ENCODE measurements at regions not wholly inside any gene's neighbourhood (a gene's known extent, or its start where the extent isn't known, plus 50 kb on each side); places are given as distances from the start of the nearest gene placed in this dataset.
"Not testable (repeated sequence)": the region's sequence is repeated elsewhere in the genome, so short reads cannot be mapped to it uniquely, and the experiment has no call there.

DNA sequence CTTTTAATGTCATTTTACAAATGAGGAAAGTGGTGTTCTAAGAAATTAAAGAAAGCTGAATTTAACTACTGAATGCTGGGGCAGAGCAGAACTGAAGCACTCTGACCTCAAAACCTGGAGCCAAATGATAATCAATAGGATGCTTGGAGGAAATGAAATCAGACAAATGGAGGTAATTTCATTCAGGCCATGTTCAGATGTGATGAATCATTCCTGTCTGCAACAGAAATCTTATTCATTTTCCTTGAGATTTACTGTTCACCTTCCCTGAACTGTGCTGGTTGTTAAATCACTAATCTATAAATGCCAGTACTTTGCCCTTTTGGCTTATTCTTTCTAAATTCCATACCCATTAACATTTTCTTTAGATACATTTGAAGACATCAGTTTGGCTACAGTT, 85.6 kb upstream of the SNX7 start:
- no peak for DNase-seq (ENCODE audit: low spot score)

DNA sequence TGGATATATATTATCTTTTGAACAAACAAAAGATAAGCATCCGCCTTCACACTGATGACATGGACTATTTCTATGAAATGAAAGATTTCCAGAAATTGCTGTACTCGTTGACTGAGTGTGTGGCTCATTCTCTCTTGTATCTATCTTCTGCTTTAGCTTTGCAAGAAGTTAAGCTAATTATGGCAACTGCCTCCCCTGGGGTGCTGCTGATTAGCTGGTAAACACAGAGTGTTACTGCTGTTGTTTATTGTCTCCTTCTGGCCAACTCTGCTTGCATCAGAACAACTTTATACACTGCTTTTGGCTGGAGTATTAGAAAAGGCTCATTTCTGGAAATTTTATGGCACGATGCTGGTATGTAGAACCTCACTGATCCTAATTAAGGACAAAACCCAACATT, 95.6 kb upstream of the SNX7 start:
- DNase-seq (ENCODE audit: low spot score): no peak

DNA sequence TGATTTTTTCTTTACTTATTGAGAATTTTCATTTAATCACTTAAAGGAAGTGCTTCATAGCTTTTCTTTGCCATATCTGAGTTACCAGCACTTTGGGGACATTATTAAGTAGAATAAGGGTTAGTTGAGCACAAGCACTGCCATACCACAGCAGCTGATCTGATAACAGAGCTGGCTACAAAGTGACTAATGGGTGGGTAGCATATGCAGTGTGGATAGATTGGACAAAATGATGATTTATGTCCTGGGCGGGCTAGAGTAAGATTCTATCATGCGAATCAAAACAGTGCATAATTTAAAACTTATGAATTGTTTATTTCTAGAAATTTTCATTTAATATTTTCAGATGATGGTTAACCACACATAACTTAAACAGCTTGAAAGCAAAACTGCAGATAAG, 102.2 kb upstream of the SNX7 start:
- no peak for DNase-seq (ENCODE audit: low spot score)

DNA sequence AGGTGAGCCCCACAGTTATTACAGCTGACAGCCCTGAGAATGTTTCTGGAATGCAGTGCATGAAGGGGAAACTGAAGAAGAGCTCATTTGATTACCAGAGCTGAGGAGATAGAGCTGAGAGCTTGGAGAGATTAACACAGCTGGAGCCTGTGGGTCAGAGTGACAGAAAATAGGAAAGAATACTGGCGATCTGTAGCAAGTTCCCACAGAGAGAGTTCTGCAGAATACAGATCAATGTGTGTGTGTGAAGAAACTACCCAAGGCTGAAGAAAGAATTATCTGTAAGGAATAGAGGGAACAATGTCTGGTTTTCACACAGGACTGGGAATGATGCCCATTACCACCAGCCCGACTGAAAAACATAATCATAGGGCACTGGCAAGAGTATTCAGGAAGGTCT, 103.6 kb upstream of the SNX7 start:
- DNase-seq (ENCODE audit: low spot score): no peak

DNA sequence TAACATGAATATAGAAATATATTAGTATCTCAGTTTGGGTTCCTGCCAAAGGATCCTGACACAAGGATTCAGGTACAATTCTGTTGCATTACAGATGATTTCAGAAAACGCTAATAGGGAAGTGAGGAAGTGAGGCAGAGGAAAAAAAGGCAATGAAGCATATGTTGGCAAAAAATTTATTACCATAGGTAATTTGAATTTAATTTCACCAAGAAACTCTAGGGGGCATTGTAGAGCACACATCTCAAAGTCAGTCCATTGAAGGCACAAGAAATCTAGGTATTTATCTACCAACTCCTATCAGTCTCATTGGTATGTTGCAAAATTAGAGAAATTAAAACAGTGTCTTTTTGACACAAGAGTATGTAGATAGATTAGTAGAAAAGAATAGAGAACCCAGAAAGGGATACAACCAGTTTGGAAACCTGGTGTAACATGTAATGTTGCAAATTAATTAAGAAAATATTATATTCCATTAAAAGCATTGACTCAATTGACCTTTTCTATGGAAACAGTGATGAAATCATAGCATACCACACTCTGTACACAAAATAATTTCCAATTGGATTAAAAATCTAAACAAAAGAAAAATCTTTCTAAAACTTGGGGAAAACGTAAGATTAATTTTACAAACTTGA, 104.9 kb upstream of the SNX7 start:
- no peak for DNase-seq (ENCODE audit: low spot score)

DNA sequence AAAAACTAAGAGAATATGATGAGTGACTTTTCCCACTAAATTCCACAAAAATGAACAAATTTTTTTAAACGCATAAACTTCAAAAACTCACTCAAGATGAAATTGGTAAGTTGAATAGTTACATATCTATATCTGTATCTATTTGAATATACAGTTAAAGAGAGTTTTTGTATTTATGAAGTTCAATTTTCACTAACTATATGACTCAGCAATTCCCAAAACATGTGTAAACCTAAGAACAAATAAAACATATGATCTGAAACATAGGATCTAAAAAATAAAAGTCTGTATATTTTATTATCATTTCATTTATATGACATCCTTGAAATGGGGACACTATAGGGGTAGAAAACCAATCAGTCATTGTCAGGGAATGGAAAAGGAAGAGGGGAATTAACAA, 105.7 kb upstream of the SNX7 start:
- DNase-seq (ENCODE audit: low spot score): no peak

DNA sequence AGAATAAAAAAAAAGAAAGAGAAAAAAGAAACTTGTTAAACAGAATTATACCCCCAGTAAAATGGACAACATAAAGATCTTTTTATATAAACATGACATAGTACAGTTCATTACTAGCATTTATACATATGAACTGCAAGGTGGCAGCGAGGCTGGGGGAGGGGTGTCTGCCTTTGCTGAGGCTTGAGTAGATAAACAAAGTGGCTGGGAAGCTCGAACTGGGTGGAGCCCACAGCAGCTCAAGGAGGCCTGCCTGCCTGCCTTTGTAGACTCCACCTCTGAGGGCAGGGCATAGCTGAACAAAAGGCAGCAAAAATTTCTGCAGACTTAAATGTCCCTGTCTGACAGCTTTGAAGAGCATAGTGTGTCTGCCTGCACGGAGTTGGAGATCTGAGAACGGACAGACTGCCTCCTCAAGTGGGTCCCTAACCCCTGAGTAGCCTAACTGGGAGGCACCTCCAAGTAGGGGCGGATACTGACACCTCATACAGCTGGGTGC, 108.9 kb upstream of the SNX7 start:
- DNase-seq (ENCODE audit: low spot score): not testable (repeated sequence)

DNA sequence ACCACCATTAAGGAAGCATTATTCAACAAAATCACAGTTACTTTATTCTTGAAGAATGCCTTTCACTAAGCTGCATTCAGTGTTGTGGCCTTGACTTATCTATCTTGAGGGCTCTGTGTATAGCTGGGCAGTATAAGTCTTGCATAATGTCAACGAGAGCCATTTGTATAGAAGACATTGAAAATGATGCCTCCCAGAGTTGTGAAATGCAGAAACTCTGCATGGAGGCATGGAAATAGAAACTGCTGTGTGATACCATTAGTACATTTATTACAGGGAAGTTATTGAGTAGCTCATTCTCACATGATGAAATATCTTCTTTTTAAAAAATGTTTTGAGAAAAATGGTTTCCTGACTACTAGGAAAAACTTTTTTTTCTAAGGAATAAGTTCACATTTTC, 111.4 kb upstream of the SNX7 start:
- no peak for DNase-seq (ENCODE audit: low spot score)

DNA sequence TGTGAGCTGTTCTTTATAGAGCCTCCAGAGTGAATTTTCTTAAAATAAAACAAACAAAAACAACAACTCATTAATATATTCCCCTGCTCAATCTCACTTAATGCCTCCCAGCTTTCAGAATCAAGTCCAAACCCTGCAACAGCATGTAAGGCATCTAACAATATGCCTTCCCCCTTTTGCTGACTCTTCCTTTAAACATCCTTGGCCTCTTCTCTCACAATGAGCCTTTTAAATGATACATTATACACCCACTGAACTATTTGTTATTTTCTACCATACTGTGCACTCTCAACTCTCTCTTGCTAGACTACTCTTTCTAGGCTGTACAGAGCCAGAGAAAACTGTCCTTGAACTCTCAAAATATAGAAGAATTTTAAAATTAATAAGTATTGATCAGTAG, 115.2 kb upstream of the SNX7 start:
- DNase-seq (ENCODE audit: low spot score): no peak

DNA sequence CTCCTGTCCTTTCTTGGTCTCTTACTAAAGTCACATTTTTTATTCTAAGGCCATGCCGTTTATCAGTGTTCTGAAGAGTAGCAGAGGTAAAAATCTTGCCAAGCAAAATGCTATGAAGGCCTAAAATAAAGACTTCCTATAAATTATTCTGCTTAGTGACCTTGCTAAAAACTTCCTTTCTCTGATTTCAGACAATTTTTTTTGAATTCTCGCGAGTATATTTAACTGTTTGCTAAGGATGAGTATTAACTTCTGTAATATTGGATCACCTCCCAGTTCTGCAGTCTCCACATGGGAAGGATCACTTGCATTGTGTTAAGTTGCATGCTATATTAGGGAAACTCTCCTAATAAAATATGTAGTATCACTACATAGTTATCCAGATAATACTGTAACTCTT, 123.4 kb upstream of the SNX7 start:
- no peak for DNase-seq (ENCODE audit: low spot score)

DNA sequence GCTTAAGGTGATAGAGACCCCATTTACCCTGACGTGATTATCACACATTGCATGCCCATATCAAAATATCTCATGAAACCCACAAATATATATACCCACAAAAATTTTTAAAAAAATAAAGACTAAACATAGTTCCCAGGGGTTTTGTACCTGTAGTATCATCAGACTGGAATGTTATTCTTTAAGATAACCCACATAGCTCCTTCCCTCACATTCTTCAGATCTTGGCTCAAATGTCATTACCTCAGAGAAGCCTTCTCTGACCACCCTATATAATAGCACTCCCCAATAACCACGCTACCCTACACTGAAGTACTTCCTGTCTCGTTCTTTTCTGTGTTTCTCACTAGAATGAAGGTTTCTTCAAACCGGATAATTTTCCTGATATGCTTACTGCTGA, 138.3 kb upstream of the SNX7 start:
- DNase-seq (ENCODE audit: low spot score): no peak

DNA sequence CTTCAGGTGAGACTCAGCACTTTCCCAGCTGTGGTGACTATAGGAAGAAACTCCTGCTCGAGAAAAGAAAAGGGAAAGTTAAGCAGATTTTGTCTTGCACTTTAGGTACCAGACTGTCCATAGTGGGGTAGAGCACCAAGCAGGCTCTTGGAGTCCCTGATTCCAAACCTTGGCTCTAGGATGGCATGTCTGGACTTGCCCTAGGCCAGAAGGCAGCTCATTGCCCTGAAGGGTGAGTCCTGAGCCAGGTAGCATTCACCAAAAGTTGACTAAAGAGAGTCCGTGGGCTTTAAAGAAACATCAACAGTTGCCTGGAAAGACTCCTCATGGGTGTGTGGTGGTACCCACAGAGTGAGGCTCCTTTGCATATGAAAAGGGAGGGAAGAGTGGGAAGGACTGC, 145.2 kb upstream of the SNX7 start:
- no peak for DNase-seq (ENCODE audit: low spot score)

DNA sequence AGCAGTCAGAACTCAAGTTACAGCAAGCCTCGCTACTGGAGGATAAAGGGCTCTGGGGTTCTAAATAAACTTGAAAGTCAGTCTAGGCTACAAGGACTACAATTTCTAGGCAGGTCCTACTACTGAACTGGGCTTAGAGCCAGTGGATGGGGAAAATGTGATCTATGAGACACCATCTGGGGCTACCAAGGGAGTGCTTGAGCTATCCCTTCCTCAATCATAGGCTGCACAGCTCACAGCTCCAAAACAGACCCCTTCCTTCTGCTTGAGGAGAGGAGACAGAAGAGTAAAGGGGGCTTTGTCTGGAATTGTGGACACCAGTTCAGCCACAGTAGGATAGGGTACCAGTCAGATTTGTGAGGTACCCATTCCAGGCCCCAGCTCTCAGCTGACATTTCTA, 145.8 kb upstream of the SNX7 start:
- DNase-seq (ENCODE audit: low spot score): no peak

DNA sequence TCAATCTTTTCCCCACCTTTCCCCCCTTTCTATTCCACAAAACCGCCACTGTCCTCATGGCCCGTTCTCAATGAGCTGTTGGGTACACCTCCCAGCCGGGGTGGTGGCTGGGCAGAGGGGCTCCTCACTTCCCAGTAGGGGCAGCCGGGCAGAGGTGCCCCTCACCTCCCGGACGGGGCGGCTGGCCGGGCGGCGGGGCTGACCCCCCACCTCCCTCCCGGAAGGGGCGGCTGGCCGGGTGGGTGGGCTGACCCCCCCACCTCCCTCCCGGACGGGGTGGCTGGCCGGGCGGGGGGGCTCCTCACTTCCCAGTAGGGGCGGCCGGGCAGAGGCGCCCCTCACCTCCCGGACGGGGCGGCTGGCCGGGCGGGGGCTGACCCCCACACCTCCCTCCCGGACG, 149.3 kb upstream of the SNX7 start:
- DNase-seq (ENCODE audit: low spot score): not testable (repeated sequence)

DNA sequence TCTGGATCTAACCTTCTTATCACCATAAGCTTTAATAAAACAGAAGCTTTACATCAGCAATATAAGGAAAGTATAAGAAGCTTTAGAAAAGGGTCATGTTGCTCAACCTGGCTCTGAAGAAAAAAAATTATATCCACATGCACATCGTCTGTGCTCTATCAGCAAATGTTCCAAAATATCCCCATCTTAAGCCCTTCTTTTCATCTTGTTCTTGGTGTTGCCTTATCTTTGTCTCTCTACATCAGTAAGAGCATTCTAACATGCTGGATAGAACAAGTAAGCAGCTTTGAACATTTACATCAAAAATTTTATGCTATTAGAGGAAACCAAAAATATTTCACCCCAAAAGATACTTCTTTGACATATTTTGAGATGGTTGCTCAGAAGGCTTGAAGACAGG, 157.8 kb upstream of the SNX7 start:
- DNase-seq (ENCODE audit: low spot score): no peak

DNA sequence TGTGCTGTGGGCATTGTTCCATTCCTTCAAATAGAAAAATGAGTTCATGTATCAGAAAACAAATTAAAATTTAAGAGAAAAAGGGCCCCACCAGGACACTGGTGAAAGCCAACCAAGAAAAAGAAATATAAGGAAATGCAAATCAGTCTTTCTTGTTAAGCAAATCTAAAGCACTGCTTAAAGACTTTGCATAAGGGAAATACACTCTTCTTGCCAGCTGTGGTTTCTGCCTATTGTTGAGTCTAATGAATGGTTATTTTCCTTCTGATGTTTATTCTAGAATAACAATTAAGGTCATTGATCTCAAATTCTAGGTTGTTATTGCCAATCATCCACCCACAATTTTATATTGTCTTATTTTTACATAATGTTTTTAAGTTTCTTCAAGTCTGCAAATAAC, 158.6 kb upstream of the SNX7 start:
- DNase-seq (ENCODE audit: low spot score): no peak

DNA sequence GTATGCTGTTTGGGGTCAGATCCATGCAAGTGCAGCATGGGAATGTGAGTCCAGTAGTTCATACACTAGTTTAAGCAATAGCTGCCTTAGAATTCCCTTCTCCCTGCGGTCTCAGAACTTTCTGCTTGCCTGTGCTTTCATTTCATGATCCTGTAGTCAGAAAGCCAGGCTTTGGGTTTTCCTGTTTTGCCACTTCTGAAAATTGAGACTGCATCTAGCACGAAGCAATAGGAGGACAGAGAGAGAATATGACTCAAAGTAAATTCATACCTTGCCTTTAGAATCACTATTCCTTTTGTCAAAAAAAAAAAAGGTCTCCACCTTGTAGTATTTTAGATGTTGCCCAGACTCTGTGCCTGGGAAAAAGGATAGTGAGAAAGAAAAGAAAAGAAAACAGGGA, 161.2 kb upstream of the SNX7 start:
- DNase-seq (ENCODE audit: low spot score): no peak

DNA sequence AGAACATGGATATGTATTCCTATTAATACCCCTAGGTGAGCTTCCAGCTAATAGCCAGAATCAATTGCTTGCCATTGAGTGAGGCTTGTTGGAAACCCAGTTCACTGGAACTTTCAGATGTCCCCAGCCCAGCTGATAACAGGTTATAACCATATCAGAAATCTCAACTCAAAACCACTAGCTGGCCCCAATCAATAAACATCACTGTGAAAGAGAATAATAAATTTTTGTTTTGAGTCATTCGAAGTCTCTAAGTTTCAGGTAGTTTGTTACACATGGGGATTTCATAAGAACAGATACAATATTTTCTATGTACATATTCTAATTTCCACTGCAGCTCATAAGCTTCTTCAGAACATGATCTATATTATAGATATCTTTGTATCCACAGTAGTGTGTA, 162.9 kb upstream of the SNX7 start:
- DNase-seq (ENCODE audit: low spot score): no peak

DNA sequence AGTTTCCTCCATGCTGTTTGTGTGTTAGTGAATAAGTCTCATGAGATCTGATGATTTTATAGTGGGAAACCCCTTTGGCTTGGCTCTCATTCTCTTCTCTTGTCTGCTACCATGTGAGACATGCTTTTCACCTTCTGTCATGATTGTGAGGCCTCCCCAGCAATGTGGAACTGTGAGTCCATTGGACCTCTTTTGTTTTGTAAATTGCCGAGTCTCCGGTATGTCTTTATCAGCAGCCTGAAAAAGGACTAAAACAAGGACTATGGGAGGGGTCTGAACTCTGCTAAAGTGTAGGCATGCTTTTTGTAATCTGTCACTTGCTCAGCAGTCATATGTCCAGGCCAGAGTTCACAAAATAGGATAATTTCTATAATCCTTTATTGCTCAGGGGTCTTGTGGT, 164.0 kb upstream of the SNX7 start:
- no peak for DNase-seq (ENCODE audit: low spot score)

DNA sequence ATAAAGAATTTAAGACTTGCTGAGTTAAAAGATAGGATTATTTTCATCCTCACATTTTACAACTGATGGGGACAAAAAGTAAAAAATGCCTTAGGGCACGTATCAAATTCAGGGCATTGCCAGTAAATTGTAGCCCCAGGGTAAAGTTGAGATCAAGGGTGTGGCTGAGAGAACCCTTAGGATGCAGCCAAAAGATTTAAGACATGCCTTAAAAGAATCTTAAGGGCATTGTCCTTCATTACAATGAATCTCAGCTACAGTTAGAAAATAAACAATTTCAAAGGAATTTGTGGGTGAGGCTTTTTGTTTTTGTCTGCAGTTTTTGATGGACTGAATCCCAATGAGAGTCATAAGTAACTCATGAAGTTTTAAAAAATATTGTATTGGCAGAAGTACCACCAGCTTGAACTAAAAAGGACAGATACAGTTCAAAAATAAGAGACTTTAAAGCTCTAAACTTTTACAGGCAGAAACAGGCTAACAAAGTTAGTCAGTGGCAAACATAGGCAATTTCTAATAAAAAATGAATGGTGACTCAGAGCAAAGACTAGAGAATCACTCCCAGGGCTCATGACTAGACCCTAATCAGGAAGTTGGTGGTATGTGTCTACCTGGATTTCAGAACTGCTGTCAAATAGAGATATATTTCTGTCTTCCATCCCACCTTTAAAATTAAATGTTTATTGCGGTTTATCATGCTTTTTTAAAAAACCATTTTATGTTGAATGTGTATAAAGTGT, 165.1 kb upstream of the SNX7 start:
- DNase-seq (ENCODE audit: low spot score): no peak

DNA sequence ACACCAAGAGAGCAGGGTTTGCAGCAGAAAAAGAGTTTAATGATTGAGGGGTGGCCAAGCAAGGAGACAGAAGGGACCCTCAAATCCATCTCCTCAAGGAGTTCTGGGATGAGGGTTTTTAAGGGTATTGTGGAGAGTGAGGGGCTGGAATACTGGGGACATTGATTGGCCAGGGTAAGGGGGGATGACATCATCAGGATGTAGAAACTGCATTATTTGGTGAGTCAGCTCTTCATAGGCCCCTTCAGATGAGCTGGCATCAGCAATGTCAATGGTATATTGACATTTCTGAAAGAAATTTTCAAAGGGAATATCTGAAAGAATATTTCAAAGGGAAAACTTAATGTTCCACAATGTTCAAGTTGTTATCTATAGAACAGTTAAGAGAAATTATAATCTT, 168.1 kb upstream of the SNX7 start:
- no peak for DNase-seq (ENCODE audit: low spot score)

DNA sequence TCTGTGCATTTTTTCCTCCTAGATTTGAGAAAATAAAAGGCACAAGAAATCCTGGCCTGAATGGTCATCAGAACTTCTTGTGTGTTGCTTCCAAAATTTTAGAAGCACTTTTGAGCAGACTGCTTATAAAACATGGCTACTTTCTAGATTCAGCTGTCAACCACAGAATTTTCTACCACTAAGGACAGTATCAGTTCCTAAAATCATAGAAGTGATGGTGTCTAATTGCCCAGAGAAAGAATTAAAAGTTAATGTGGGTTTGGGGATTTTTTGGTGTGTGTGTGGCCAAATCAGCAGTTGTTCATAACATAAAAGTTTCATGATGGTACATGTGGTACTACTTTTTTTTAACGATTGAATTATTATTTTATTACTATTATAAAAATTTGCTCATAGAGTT, 171.4 kb upstream of the SNX7 start:
- DNase-seq (ENCODE audit: low spot score): no peak

DNA sequence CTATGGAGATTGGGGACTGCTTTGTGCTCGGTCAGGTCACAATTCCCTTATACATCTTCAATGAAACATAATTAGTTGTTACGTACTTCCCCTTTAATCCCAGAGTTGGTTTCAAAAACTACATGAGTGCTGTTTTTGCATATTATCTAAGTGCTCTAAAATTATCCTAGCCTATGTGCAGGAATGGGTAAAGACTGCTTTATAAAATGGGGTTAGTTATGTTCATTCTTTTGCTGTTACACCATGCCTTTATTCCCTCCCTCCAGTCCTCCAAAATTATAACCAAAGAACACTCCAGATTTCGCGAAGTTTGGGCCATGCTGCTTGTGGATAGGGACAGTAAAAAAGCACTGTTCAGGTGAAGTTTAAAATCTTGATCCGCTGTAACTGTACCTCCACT, 173.9 kb upstream of the SNX7 start:
- DNase-seq (ENCODE audit: low spot score): no peak

DNA sequence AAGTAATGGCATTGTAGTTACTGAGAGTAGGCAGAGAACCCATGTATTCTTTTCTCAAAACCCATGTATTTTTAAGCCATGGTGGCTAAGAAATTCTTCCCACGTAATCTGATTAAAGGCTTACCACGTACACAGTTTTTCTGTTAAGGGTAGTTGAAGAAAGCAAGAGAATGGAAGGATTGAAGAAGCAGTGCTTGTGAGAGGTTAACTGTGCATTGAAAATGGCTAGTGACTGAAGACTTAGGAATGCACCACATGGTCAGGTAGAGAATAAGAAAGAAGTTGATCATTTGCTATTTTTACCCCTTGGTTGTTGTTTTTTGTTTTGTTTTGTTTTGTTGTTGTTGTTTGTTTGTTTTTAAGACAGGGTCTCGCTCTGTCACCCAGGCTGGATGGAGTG, 178.9 kb upstream of the SNX7 start:
- no peak for DNase-seq (ENCODE audit: low spot score)
